Kidney (tissue), 13 donors: ENCODE measurements at regions not wholly inside any gene's neighbourhood (a gene's known extent, or its start where the extent isn't known, plus 50 kb on each side); places are given as distances from the start of the nearest gene placed in this dataset.

ENCODE experiments used
- DNase-seq, 5 donors: peaks; one replicate each; pipeline ENCODE4 v3.0.0-alpha.2; 2013 to 2020
- FAIRE-seq: peaks from 2 replicates; lab custom pipeline; 2012; peaks lifted over from hg19 to GRCh38; lab: Jason Lieb, UNC
- H3K27ac ChIP-seq, 2 donors: one replicate each; pipeline ENCODE4 v1.7.0; 2013; ENCODE audit warnings: low read depth in 2 of 2, low read length in 2 of 2, inconsistent platforms in 1 of 2
- H3K27me3 ChIP-seq: one replicate; pipeline ENCODE4 v1.7.1; 2013; ENCODE audit warnings: low read length, inconsistent platforms; ENCODE audit not compliant: control insufficient read depth, insufficient read depth
- H3K36me3 ChIP-seq, 3 donors: one replicate each; pipeline versions ENCODE4 v1.7.0 to v1.7.1; 2013; ENCODE audit warnings: low read length in 3 of 3, control low read depth in 1 of 3, inconsistent platforms in 1 of 3; ENCODE audit not compliant: insufficient read depth in 3 of 3, control insufficient read depth in 2 of 3
- H3K4me1 ChIP-seq, 3 donors: one replicate each; pipeline versions ENCODE4 v1.7.0 to v1.7.1; 2013; ENCODE audit warnings: low read length in 3 of 3, inconsistent platforms in 1 of 3, low read depth in 1 of 3; ENCODE audit not compliant: control insufficient read depth in 2 of 3, insufficient read depth in 2 of 3
- H3K4me3 ChIP-seq, 3 donors: one replicate each; pipeline versions ENCODE4 v1.7.0 to v1.8.1; 2013; ENCODE audit warnings: low read length in 3 of 3, control low read depth in 1 of 3, inconsistent platforms in 1 of 3
- H3K9ac ChIP-seq, 3 donors: one replicate each; pipeline versions ENCODE4 v1.7.0 to v1.7.1; 2013; ENCODE audit warnings: low read length in 3 of 3, control low read depth in 1 of 3, inconsistent platforms in 1 of 3
- H3K9me3 ChIP-seq, 3 donors: one replicate each; pipeline versions ENCODE4 v1.7.0 to v1.7.1; 2013; ENCODE audit warnings: low read length in 3 of 3, control low read depth in 1 of 3, inconsistent platforms in 1 of 3; ENCODE audit not compliant: control insufficient read depth in 2 of 3, insufficient read depth in 1 of 3
- CTCF ChIP-seq: IDR thresholded peaks from 3 replicates; pipeline ENCODE4 v1.5.1; 2012; ENCODE audit warnings: mild to moderate bottlenecking, moderate library complexity, borderline replicate concordance; ENCODE audit not compliant: insufficient read depth; ENCODE audit errors: extremely low read depth
- intact Hi-C: fragments of 100-400 bp; cut with DNase I; formaldehyde crosslinking; loops from one replicate; pipeline ENCODE4 v1.11.1; 2022
- donor health status: control.
- donor health status: control.
- donor health status: control.
- donor health status: control.
- donor health status: control.
- donor health status: DM: yes; HTN: yes; CAD: no.
- donor health status: Normal renal cell carcinoma (clear cell type).

- no peaks in the 10 kb centered on the region for H3K4me1 ChIP-seq
- no peaks in the 10 kb centered on the region for H3K9me3 ChIP-seq
- intact Hi-C loops = no loop called here
- FAIRE-seq (no peak), DNase-seq (no peak)
- H3K4me3 ChIP-seq = no peak overlapping the region
- H3K36me3 ChIP-seq = no peaks in the 10 kb centered on the region
- no peak overlapping the region for H3K27ac ChIP-seq
- TF ChIP-seq CTCF = no peak
- no peaks in the 10 kb centered on the region for H3K27me3 ChIP-seq
- no peak overlapping the region for H3K9ac ChIP-seq
These were observed 83.5 kb upstream of the ZBTB40 start for GRCh38 chr1:22368125-22368524.

DNA sequence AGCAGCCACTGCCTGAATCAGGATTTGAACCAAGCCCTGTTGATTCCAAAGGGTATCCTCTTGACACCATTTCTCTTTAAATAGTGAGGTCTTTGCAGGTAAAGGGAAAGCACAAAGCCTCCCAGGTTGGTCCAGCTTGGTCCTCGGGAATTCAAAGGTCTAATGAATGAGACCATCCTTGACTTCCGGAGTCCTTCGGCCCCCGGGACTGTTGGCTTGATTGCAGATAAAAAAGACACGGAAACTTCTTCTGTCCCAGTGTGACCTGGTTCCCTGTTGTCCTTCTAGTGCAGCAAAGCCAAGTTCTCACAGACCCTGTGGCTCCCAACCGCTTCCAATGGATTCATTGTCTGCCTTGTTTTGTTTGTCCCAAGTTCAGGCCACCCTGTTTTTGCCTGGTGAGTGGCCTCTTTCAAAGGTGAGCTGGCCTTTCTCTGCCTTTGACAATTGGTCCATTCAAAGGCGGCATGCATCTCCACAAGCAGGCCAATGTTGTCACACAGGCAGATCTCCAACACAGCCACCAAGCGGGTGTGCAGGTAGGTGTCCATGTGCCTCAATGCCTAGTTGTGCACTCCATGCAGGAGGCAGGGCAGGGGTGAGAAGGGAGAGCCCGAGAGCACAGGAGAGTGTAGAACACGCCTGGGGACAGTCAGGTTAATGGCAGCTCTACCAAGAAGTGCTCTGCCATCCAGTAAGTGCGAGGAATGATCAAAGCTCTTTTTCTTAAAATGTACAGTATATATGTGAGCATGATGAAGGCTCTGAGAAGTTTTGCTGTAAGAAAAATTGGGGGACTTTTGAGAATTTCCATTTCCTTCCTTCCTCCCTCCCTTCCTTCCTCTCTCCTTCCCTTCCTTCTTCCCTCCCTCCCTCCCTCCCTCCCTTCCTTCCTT, 82.1 kb upstream of the ZBTB40 start:
- Histone ChIP-seq H3K27ac (no peak overlapping the region), H3K4me1 (no peaks in the 10 kb centered on the region), H3K27me3 (no peaks in the 10 kb centered on the region), H3K36me3 (no peaks in the 10 kb centered on the region), H3K9ac (no peak overlapping the region), H3K4me3 (no peak overlapping the region), H3K9me3 (peaks cover 0 to 2% (median 0%) of the 10 kb centered on the region in 3 donors)
- FAIRE-seq (no peak), DNase-seq (no peak)
- TF ChIP-seq CTCF = no peak
- intact Hi-C loops = no loop called here

GRCh38 chr1:22370190-22370498, 81.5 kb upstream of the ZBTB40 start:
- intact Hi-C loops = no loop called here
- Histone ChIP-seq H3K27ac (no peak overlapping the region), H3K36me3 (no peaks in the 10 kb centered on the region), H3K4me3 (no peak overlapping the region), H3K9ac (no peak overlapping the region), H3K4me1 (no peaks in the 10 kb centered on the region), H3K9me3 (peaks cover 0 to 2% (median 0%) of the 10 kb centered on the region in 3 donors), H3K27me3 (no peaks in the 10 kb centered on the region)
- FAIRE-seq = no peak
- DNase-seq = no peak
- no peak for TF ChIP-seq CTCF
